LNCAP (cell line): ENCODE measurements at regions not wholly inside any gene's neighbourhood (a gene's known extent, or its start where the extent isn't known, plus 50 kb on each side); places are given as distances from the start of the nearest gene placed in this dataset.

Source experiments
- TF ChIP-seq, protein P1 (sequence below): fragments of 450-650 bp; IDR thresholded peaks from 2 replicates; pipeline ENCODE4 v1.5.1; 2017; ENCODE audit warnings: mild to moderate bottlenecking

DNA sequence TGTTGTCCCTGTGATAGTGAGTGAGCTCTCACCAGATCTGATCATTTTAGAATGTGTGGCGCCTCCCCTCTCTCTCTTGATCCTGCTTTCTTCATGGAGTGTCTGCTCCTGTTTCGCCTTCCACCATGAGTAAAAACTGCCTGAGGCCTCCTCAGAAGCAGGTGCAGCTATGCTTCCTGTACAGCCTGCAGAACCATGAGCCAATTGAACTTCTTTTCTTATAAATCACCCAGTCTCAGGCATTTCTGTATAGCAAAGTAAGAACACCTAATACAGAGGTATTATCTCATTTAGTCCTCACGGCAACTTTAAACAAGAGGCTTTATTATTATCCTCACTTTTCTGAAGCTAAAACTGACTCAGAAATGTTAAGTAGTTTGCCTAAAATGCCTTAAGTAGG is 81.3 kb upstream of the BTG1 start:
- TF ChIP-seq, protein P1, sequence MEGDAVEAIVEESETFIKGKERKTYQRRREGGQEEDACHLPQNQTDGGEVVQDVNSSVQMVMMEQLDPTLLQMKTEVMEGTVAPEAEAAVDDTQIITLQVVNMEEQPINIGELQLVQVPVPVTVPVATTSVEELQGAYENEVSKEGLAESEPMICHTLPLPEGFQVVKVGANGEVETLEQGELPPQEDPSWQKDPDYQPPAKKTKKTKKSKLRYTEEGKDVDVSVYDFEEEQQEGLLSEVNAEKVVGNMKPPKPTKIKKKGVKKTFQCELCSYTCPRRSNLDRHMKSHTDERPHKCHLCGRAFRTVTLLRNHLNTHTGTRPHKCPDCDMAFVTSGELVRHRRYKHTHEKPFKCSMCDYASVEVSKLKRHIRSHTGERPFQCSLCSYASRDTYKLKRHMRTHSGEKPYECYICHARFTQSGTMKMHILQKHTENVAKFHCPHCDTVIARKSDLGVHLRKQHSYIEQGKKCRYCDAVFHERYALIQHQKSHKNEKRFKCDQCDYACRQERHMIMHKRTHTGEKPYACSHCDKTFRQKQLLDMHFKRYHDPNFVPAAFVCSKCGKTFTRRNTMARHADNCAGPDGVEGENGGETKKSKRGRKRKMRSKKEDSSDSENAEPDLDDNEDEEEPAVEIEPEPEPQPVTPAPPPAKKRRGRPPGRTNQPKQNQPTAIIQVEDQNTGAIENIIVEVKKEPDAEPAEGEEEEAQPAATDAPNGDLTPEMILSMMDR: no peak

DNA sequence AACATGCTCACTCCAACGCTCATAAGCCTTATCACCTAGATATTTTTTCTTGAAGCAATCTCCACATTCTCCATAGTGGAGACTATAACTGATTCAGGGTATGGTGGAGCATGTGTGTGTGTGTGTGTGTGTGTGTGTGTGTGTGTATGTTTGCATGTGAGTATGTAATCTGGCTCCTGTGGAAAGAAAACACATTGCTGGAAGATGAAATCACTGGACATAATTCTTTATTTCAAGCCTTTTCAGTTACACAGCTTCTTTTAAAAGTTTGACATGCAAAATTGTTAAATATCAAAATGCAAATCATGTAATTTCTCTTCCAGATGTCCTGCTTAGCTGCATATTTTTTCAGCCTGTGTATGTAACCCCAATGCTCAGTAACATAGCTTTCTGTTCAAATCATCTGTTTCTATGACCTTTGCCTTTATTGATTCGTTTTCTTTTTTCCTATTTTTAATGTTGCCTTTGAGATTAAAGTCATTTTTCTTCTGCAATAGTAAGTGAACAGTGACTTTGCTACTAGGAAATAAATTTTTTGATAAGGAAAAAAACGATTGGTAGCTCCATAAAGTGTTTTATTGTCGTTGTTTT is 80.5 kb upstream of the BTG1 start:
- TF ChIP-seq, protein P1: no peak

DNA sequence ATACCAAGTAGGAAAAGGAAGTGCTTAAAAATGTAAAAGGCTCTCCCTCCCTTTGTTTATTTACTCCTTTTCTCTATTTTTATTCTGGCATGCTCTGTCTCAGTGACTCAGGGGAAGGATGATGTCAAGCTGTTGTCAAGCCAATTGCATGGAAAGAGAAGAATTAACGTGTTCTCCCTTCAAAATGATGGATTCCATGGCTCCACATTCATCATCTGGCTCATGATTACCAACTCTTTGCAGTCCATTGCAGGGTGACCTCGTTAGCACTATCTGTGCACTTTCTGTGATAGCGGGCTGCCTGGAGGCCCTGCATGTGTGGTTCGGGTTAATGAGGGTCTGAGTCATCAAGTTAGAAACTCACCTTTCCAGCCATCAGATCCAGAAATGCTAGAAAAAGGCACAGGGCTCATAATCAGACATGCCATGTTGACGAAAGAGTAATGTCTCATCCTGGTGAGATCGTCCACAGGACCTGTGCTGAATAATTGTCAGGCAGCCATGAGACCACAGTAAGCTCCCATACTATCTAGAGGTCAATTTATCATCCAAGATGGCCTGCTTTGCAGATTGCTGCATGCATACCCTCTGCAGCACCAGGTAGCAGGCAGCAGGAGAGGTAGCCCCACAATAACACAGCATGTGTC is 79.2 kb upstream of the BTG1 start:
- TF ChIP-seq, protein P1: no peak

DNA sequence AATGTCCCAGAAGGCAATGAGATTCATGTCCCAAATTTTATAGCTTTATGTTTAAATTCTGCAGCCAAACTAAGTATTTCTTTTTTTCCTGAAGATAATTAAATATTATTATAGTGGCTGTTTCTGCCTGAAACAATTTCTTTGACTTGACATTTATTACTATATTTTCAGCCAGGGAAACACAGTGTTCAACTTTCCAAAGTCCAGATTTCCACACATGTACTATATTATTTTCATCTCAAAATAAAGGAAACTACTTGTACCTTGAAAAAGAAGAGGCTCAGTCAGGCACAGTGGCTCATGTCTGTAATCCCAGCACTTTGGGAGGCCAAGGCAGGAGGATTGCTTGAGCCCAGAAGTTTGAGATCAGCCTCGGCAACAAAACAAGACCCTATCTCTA is 77.8 kb upstream of the BTG1 start:
- TF ChIP-seq, protein P1: no peak

DNA sequence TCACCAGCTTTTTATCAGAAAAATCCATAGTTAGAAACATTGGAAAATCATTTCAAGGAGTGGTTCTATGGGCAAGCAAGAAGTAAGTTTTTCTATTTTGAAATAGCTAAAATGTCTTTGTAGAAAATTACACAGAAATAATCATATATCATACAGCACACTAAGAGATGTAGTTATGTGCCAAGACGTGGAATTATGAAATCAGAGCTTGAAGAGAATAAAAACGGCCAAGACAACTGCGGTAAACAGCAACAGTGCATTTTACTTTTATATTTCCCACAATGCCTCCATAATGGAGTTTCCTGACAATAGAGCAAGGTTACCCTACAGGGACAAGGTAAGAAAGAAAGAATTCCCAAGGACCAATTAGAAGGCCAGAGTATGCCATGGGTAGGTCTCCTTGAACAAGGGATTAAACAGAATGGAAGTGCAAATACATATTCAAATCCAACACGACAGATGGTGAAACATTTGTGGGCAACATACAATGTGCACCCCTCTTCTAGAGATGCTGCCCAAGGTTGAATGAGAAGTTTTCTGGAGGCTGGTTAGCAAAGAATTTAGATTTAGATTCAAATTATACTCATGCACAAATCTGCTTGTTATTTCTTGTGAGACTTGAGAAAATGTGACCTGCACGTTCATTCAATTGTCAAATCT is 76.1 kb upstream of the BTG1 start:
- TF ChIP-seq, protein P1: no peak

DNA sequence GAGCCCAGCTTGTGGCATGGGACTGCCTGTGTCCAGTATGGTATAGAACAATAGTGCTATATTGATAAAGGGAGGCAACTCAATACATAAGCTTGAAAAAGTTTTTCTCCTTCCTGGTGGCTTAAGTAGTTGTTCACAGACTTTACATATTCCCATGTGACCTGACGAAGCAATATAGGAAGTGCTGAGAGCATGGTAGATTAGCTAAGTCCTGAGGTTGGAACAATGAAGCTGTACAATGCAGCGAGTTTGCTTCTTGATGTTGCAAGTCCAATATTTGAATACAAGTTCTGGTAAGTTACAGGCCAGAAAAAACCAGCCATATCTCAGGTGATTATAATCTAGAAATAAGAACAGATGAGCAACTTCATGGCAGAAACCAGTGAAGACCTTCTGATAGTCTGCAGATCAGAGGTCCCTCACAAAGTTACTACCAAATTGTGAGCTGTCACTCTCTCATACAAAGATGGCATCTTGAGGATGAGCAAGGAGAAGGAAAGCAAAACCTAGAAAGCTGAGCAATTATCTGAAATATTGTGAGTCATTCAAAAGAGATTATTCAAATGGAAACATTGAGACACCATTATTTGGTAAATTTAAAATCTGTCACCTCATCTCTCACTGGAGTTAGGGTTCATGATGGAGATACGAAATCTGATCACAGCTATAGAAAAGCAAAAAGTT is 72.9 kb upstream of the BTG1 start:
- TF ChIP-seq, protein P1: no peak

DNA sequence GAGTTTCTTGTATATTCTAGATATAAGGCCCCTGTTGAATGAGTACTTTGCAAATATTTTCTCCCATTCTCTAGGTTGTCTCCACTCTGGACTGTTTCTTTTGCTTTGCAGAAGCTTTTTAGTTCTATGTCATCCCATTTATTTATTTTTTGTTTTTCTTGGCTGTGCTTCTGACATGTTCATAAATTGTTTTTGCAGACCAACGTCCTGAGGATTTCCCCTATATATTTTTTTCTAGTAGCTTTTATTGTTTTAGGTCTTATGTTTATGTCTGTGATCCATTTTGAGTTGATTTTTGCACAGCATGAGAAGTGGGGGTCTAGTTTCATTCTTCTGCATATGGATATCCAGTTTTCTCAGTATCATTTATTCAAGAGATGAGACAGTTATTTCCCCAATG is 70.4 kb upstream of the BTG1 start:
- TF ChIP-seq, protein P1: no peak
